ENCODE measurements at regions not wholly inside any gene's neighbourhood (a gene's known extent, or its start where the extent isn't known, plus 50 kb on each side); places are given as distances from the start of the nearest gene placed in this dataset.

DNA sequence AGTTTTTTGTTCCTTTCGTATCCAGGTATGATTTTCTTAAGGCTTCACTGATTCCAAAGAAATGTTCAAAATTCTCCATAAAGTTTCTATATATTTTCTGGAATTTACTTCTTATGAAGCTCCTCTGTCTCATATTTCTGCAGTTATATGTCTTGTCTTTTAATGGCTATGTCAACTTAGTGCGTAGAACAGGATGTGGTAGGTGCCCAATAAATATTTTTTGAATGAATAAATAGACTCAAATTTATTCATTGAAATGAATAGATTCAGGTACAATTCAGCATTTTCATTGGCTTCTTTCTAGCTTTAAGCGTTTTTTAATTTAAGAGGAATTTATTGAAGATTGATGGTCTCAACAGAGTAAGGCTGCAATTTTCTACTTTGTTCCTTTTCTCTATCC, 231.9 kb upstream of the BOD1L1 start:
- no peak overlapping the region for H2BK120ac ChIP-seq (replicated peaks; ENCODE audit: low read depth, low read length)
- ChIA-PET POLR2A (ENCODE audit: partially characterized antibody) (no interaction called here), CTCF (ENCODE audit: partially characterized antibody) (interaction anchor here (0.7 to 4.3 kb wide), 28 partner anchors 9 to 1383 kb away, joined by 3 to 29 read pairs (median 3); no protein-coding TSS in a partner anchor)
- H3K27me3 ChIP-seq (replicated peaks in 1 of 4; ENCODE audit: control insufficient read depth in 3 of 4, extremely low read depth in 1 of 4, insufficient read depth in 3 of 4, low read length in 3 of 4): peaks cover 0 to 1% (median 0%) of the 10 kb centered on the region in 4 experiments; a peak in 1 of 7 replicates
- H3K56ac ChIP-seq (replicated peaks; ENCODE audit: insufficient read length, low read depth, low read length): no peak overlapping the region
- no peaks in the 10 kb centered on the region for H3K79me2 ChIP-seq (ENCODE audit: control insufficient read depth in 1 of 2, insufficient read depth in 2 of 2, low read length in 2 of 2)
- no peaks in the 10 kb centered on the region for H3K23me2 ChIP-seq (ENCODE audit: low read depth, low read length)
- H3K27ac ChIP-seq (ENCODE audit: low read depth, low read length): no peak overlapping the region
- no peak overlapping the region for H2BK15ac ChIP-seq (ENCODE audit: low read length)
- no peaks in the 10 kb centered on the region; a peak in 1 of 7 replicates for H3K4me1 ChIP-seq (replicated peaks in 1 of 4; ENCODE audit: control insufficient read depth in 3 of 4, insufficient read depth in 4 of 4, low read length in 3 of 4)
- H3K14ac ChIP-seq (ENCODE audit: insufficient read length): no peak overlapping the region
- no peak overlapping the region for H3K23ac ChIP-seq (ENCODE audit: insufficient read length)
- no peak for DNase-seq (ENCODE audit: low read depth in 1 of 2, low spot score in 2 of 2)
- H2BK5ac ChIP-seq (ENCODE audit: low read depth, low read length): no peak overlapping the region
- H3K9ac ChIP-seq (replicated peaks in 1 of 4; ENCODE audit: extremely low read depth in 1 of 4, low read depth in 3 of 4, low read length in 3 of 4): no peak overlapping the region
- H2AFZ ChIP-seq (ENCODE audit: low read length): no peak overlapping the region
- no peak overlapping the region for H3K4me2 ChIP-seq (ENCODE audit: insufficient read depth in 1 of 2, low read depth in 2 of 2, low read length in 2 of 2)
- H4K8ac ChIP-seq (ENCODE audit: extremely low read depth, insufficient read depth, low read length): no peak overlapping the region
- no peak overlapping the region for H3K18ac ChIP-seq (ENCODE audit: extremely low read depth, low read length)
- no peak for FAIRE-seq
- H4K5ac ChIP-seq (ENCODE audit: insufficient read length, low read depth, low read length): no peak overlapping the region
- no peaks in the 10 kb centered on the region for H4K20me1 ChIP-seq (replicated peaks in 1 of 2; ENCODE audit: control insufficient read depth in 1 of 2, insufficient read depth in 2 of 2, low read length in 2 of 2)
- H3K4me3 ChIP-seq (ENCODE audit: extremely low read depth in 1 of 4, insufficient read depth in 2 of 4, low read depth in 3 of 4, low read length in 4 of 4): no peak overlapping the region
- 97% methylated on average over 3 of the region's 3 CpGs; no CpG with 5 or more reads in 1 of the 2 experiments for WGBS, 2 experiments (ENCODE audit: extremely low coverage in 1 of 2, insufficient coverage in 1 of 2, insufficient read length in 1 of 2, insufficient replicate concordance in 2 of 2, low coverage in 1 of 2, low lambda C conversion rate in 2 of 2, missing lambda C conversion rate in 1 of 2)
- H2BK12ac ChIP-seq (ENCODE audit: low read depth, low read length): no peak overlapping the region
- no peaks in the 10 kb centered on the region; a peak in 1 of 8 replicates for H3K36me3 ChIP-seq (ENCODE audit: control insufficient read depth in 2 of 4, insufficient read depth in 4 of 4, low read length in 3 of 4)
- no peaks in the 10 kb centered on the region for H3K9me3 ChIP-seq (ENCODE audit: insufficient read depth in 2 of 2, low read depth in 1 of 2, low read length in 1 of 2)
- H2BK20ac ChIP-seq (ENCODE audit: low read length): no peak overlapping the region
- no peak for TF ChIP-seq KDM5A (IDR thresholded peaks at IDR 0.05; ENCODE audit: low read length)
- TF ChIP-seq BRCA1 (IDR thresholded peaks at IDR 0.05; ENCODE audit: low read depth, low read length): no peak
- no peak for TF ChIP-seq SRF (IDR thresholded peaks at IDR 0.05; ENCODE audit: low read depth, low read length)
- TF ChIP-seq, protein P1, sequence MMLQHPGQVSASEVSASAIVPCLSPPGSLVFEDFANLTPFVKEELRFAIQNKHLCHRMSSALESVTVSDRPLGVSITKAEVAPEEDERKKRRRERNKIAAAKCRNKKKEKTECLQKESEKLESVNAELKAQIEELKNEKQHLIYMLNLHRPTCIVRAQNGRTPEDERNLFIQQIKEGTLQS (IDR thresholded peaks at IDR 0.05; ENCODE audit: insufficient read depth, low read depth, low read length): no peak
- no peak for TF ChIP-seq SAP30 (IDR thresholded peaks at IDR 0.05; ENCODE audit: insufficient read depth, insufficient replicate concordance, low read length)
- TF ChIP-seq HDAC2 (IDR thresholded peaks at IDR 0.05; ENCODE audit: borderline replicate concordance in 1 of 2, low read depth in 2 of 2, low read length in 2 of 2): no peak
- TF ChIP-seq, protein P2, sequence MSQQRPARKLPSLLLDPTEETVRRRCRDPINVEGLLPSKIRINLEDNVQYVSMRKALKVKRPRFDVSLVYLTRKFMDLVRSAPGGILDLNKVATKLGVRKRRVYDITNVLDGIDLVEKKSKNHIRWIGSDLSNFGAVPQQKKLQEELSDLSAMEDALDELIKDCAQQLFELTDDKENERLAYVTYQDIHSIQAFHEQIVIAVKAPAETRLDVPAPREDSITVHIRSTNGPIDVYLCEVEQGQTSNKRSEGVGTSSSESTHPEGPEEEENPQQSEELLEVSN (IDR thresholded peaks at IDR 0.05): no peak
- no peak for TF ChIP-seq SIX5 (IDR thresholded peaks at IDR 0.05; ENCODE audit: low read depth, low read length)
- TF ChIP-seq, protein P3, sequence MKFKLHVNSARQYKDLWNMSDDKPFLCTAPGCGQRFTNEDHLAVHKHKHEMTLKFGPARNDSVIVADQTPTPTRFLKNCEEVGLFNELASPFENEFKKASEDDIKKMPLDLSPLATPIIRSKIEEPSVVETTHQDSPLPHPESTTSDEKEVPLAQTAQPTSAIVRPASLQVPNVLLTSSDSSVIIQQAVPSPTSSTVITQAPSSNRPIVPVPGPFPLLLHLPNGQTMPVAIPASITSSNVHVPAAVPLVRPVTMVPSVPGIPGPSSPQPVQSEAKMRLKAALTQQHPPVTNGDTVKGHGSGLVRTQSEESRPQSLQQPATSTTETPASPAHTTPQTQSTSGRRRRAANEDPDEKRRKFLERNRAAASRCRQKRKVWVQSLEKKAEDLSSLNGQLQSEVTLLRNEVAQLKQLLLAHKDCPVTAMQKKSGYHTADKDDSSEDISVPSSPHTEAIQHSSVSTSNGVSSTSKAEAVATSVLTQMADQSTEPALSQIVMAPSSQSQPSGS (IDR thresholded peaks at IDR 0.05; ENCODE audit: low read length): no peak
- no peak for TF ChIP-seq RAD21 (IDR thresholded peaks at IDR 0.05 in 1 of 2, conservative IDR thresholded peaks at IDR 0.05 in 1 of 2; ENCODE audit: low read depth in 2 of 2, low read length in 2 of 2)
- no peak overlapping the region for H2AK5ac ChIP-seq (ENCODE audit: low read depth, low read length)
- no peak overlapping the region for H3K4ac ChIP-seq (replicated peaks; ENCODE audit: insufficient read length, low read depth, low read length)
- no peaks in the 10 kb centered on the region for H3K79me1 ChIP-seq (ENCODE audit: low read depth, low read length)
- no peak overlapping the region for H4K91ac ChIP-seq (replicated peaks; ENCODE audit: insufficient read length, low read length)

Data from H1 (cell line).